ENCODE measurements at regions not wholly inside any gene's neighbourhood (a gene's known extent, or its start where the extent isn't known, plus 50 kb on each side); places are given as distances from the start of the nearest gene placed in this dataset.

DNA sequence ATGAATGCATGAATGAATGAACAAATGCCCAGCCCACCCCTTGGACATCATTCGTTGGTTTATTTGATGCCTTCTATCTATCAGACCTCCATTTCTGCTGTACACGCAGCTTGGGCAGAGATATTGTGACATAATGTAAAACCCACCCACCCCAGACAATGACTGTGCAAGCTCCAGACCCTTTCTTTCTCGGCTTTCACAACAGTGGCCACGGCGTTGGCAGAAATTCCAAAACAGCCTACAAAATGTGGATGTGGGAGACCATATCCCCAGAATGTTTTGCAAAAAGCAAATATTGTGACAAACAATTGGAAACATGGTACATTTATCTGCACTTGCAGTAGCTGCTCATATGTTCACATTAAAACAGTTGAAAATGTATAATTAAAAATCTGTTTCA is 162.0 kb upstream of the MAFB start (continued):
- TF ChIP-seq, protein P1, sequence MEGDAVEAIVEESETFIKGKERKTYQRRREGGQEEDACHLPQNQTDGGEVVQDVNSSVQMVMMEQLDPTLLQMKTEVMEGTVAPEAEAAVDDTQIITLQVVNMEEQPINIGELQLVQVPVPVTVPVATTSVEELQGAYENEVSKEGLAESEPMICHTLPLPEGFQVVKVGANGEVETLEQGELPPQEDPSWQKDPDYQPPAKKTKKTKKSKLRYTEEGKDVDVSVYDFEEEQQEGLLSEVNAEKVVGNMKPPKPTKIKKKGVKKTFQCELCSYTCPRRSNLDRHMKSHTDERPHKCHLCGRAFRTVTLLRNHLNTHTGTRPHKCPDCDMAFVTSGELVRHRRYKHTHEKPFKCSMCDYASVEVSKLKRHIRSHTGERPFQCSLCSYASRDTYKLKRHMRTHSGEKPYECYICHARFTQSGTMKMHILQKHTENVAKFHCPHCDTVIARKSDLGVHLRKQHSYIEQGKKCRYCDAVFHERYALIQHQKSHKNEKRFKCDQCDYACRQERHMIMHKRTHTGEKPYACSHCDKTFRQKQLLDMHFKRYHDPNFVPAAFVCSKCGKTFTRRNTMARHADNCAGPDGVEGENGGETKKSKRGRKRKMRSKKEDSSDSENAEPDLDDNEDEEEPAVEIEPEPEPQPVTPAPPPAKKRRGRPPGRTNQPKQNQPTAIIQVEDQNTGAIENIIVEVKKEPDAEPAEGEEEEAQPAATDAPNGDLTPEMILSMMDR (IDR thresholded peaks at IDR 0.05; ENCODE audit: low read depth, low read length, missing input control): no peak
- TF ChIP-seq NR2F2 (IDR thresholded peaks at IDR 0.05): no peak

DNA sequence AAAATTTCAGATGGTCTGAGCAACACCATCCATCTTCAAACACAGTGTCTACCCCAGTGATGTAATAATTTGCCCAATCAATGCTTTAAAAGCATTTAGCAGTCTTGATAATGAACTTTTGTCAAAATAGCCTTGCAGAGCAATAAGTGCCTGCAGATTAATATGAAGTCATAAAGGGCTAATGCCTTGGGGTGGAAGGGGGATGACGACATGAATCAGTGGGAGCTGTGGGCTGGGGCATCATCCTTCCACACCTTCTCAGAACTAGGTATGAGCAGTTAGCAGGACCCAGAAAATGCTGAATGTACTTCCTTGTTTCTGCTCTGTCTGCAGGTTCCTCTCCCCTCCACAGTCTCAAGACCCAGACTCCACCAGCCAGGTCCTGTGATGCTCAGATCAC is 166.2 kb upstream of the MAFB start:
- H3K27ac ChIP-seq (ENCODE audit: low read depth in 1 of 2, low read length in 2 of 2): no peak overlapping the region
- 65% methylated on average over 1 of the region's 1 CpG for WGBS
- no peak overlapping the region for H3K4me3 ChIP-seq (ENCODE audit: low read depth in 1 of 3, low read length in 3 of 3)
- TF ChIP-seq RXRA (IDR thresholded peaks at IDR 0.05) (no peak), HNF4A (conservative IDR thresholded peaks at IDR 0.05) (no peak), GABPA (IDR thresholded peaks at IDR 0.05 in 1 of 2, conservative IDR thresholded peaks at IDR 0.05 in 1 of 2) (no peak), JUND (IDR thresholded peaks at IDR 0.05) (no peak), SP1 (IDR thresholded peaks at IDR 0.05) (no peak), YY1 (IDR thresholded peaks at IDR 0.05) (no peak), HNF4G (IDR thresholded peaks at IDR 0.05) (no peak), FOXA1 (IDR thresholded peaks at IDR 0.05) (no peak)
- TF ChIP-seq, protein P2, sequence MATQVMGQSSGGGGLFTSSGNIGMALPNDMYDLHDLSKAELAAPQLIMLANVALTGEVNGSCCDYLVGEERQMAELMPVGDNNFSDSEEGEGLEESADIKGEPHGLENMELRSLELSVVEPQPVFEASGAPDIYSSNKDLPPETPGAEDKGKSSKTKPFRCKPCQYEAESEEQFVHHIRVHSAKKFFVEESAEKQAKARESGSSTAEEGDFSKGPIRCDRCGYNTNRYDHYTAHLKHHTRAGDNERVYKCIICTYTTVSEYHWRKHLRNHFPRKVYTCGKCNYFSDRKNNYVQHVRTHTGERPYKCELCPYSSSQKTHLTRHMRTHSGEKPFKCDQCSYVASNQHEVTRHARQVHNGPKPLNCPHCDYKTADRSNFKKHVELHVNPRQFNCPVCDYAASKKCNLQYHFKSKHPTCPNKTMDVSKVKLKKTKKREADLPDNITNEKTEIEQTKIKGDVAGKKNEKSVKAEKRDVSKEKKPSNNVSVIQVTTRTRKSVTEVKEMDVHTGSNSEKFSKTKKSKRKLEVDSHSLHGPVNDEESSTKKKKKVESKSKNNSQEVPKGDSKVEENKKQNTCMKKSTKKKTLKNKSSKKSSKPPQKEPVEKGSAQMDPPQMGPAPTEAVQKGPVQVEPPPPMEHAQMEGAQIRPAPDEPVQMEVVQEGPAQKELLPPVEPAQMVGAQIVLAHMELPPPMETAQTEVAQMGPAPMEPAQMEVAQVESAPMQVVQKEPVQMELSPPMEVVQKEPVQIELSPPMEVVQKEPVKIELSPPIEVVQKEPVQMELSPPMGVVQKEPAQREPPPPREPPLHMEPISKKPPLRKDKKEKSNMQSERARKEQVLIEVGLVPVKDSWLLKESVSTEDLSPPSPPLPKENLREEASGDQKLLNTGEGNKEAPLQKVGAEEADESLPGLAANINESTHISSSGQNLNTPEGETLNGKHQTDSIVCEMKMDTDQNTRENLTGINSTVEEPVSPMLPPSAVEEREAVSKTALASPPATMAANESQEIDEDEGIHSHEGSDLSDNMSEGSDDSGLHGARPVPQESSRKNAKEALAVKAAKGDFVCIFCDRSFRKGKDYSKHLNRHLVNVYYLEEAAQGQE (IDR thresholded peaks at IDR 0.05): no peak
- TF ChIP-seq, protein P1 (IDR thresholded peaks at IDR 0.05; ENCODE audit: low read depth, low read length, missing input control): no peak
- no peak overlapping the region for H3K9ac ChIP-seq (ENCODE audit: low read depth in 1 of 2, low read length in 2 of 2)
- H3K36me3 ChIP-seq (ENCODE audit: control insufficient read depth in 4 of 4, insufficient read depth in 3 of 4, low read depth in 1 of 4, low read length in 3 of 4): no peaks in the 10 kb centered on the region
- H3K9me3 ChIP-seq (ENCODE audit: control insufficient read depth in 4 of 4, low read length in 3 of 4): no peaks in the 10 kb centered on the region
- H3K27me3 ChIP-seq (ENCODE audit: control insufficient read depth in 4 of 4, insufficient read depth in 4 of 4, low read length in 3 of 4): no peaks in the 10 kb centered on the region
- DNase-seq (ENCODE audit: low spot score): no peak
- H3K4me1 ChIP-seq (ENCODE audit: control insufficient read depth in 4 of 4, insufficient read depth in 4 of 4, low read length in 3 of 4): no peaks in the 10 kb centered on the region

DNA sequence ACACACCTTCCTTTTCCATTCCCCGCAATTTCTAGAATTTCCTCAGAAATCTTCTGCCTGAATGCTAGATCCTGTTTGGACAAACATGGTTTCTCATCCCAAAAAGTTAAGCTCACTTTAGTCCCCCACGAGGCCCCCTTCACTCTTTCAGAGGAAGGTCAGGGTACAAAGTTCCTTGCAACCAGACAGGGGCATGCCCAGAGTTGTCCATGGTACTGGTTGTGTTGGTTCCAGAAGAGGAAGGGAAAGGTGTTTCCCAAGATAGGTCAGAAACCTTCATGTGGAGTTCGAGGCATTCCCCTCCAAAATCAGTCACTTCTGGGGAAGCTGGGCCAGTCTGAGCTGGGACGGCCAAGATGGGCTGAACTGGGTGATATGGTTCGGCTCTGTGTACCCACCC is 167.6 kb upstream of the MAFB start:
- H3K27ac ChIP-seq (ENCODE audit: low read depth in 1 of 2, low read length in 2 of 2): no peak overlapping the region
- no peaks in the 10 kb centered on the region for H3K9me3 ChIP-seq (ENCODE audit: control insufficient read depth in 4 of 4, low read length in 3 of 4)
- WGBS: 78% methylated on average over 5 of the region's 5 CpGs
- DNase-seq (ENCODE audit: low spot score): no peak
- H3K9ac ChIP-seq (ENCODE audit: low read depth in 1 of 2, low read length in 2 of 2): no peak overlapping the region
- H3K4me3 ChIP-seq (ENCODE audit: low read depth in 1 of 3, low read length in 3 of 3): no peak overlapping the region
- H3K4me1 ChIP-seq (ENCODE audit: control insufficient read depth in 4 of 4, insufficient read depth in 4 of 4, low read length in 3 of 4): no peaks in the 10 kb centered on the region
- H3K27me3 ChIP-seq (ENCODE audit: control insufficient read depth in 4 of 4, insufficient read depth in 4 of 4, low read length in 3 of 4): no peaks in the 10 kb centered on the region
- H3K36me3 ChIP-seq (ENCODE audit: control insufficient read depth in 4 of 4, insufficient read depth in 3 of 4, low read depth in 1 of 4, low read length in 3 of 4): no peaks in the 10 kb centered on the region
- TF ChIP-seq RAD21 (IDR thresholded peaks at IDR 0.05) (no peak), GABPA (IDR thresholded peaks at IDR 0.05 in 1 of 2, conservative IDR thresholded peaks at IDR 0.05 in 1 of 2) (no peak), FOXA1 (IDR thresholded peaks at IDR 0.05) (no peak), NR2F2 (IDR thresholded peaks at IDR 0.05) (no peak), RXRA (IDR thresholded peaks at IDR 0.05) (no peak), HNF4A (conservative IDR thresholded peaks at IDR 0.05) (no peak), EGR1 (IDR thresholded peaks at IDR 0.05; ENCODE audit: low read depth in 2 of 2) (no peak), TAF1 (conservative IDR thresholded peaks at IDR 0.05) (no peak), SP1 (IDR thresholded peaks at IDR 0.05) (no peak), JUND (IDR thresholded peaks at IDR 0.05) (no peak), HNF4G (IDR thresholded peaks at IDR 0.05) (no peak), YY1 (IDR thresholded peaks at IDR 0.05) (no peak)
- TF ChIP-seq, protein P3, sequence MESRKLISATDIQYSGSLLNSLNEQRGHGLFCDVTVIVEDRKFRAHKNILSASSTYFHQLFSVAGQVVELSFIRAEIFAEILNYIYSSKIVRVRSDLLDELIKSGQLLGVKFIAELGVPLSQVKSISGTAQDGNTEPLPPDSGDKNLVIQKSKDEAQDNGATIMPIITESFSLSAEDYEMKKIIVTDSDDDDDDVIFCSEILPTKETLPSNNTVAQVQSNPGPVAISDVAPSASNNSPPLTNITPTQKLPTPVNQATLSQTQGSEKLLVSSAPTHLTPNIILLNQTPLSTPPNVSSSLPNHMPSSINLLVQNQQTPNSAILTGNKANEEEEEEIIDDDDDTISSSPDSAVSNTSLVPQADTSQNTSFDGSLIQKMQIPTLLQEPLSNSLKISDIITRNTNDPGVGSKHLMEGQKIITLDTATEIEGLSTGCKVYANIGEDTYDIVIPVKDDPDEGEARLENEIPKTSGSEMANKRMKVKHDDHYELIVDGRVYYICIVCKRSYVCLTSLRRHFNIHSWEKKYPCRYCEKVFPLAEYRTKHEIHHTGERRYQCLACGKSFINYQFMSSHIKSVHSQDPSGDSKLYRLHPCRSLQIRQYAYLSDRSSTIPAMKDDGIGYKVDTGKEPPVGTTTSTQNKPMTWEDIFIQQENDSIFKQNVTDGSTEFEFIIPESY (IDR thresholded peaks at IDR 0.05): no peak
- TF ChIP-seq, protein P4, sequence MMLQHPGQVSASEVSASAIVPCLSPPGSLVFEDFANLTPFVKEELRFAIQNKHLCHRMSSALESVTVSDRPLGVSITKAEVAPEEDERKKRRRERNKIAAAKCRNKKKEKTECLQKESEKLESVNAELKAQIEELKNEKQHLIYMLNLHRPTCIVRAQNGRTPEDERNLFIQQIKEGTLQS (IDR thresholded peaks at IDR 0.05): no peak
- TF ChIP-seq, protein P5, sequence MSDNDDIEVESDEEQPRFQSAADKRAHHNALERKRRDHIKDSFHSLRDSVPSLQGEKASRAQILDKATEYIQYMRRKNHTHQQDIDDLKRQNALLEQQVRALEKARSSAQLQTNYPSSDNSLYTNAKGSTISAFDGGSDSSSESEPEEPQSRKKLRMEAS (IDR thresholded peaks at IDR 0.05): no peak
- TF ChIP-seq, protein P1 (IDR thresholded peaks at IDR 0.05; ENCODE audit: low read depth, low read length, missing input control): no peak
